GM18517 (cell line): ENCODE measurements at regions not wholly inside any gene's neighbourhood (a gene's known extent, or its start where the extent isn't known, plus 50 kb on each side); places are given as distances from the start of the nearest gene placed in this dataset.
"Not testable (repeated sequence)": the region's sequence is repeated elsewhere in the genome, so short reads cannot be mapped to it uniquely, and the experiment has no call there.

Source experiments
- ATAC-seq: cut with Tn5 transposase; IDR thresholded peaks from one replicate; pipeline ENCODE4 v1.9.1; 2021; ENCODE audit warnings: mild to moderate bottlenecking, moderate library complexity; ENCODE audit not compliant: unreplicated experiment

DNA sequence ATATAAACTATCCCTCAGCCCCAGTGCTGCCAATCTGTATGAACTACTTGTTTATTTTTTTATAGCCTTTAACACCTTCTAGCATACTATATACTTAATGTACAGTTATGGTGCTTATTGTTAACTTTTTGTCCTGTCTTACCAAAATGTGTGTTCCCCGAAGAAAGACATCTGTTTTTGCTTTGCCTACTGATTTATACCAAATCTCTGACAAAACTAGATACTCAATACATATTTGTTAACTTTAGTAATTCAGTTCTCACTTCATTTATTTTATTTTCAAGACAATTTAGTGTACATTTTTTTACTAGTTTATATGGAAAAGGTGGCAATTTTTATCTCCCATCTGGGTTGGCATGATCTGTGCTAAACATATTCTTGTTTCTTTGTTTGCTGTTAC lies 824.3 kb upstream of the ATXN8OS start:
- ATAC-seq = no peak

DNA sequence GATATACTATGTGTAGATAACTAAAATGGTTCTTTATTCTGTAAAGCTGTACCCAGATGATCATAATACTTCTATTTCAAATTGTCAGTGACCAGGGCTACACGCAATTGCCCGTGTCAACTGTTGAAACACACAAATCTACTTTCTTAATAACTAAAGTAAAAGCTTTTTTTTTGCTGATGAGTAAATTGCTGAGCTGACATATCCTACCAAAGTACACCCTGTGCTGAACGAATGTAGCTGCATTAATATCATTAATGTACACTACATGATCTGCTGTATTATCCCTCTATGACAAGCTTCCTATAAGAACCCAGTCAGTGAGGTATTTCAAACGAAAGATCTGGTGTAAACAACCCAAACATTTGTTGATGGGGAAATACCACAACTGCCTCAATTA lies 827.2 kb upstream of the ATXN8OS start:
- no peak for ATAC-seq

DNA sequence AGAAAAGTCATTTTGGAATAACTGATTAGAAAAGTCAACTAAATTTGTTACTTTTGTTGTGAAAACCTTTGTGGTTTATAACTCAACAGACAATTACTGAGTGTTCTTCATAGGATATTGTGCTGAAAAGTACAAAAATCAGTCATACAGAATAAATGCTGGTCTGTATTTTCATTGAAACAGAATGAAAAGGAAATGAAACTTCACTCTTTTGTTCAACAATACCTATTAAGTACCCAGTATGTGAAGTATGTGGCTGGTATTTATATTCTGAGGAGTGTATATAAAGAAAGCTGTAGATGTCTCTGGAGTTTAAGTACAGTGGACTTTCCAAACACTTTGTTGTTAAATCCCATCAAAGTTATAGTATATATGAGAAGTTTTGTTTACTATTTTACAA lies 828.4 kb upstream of the ATXN8OS start:
- ATAC-seq = no peak

DNA sequence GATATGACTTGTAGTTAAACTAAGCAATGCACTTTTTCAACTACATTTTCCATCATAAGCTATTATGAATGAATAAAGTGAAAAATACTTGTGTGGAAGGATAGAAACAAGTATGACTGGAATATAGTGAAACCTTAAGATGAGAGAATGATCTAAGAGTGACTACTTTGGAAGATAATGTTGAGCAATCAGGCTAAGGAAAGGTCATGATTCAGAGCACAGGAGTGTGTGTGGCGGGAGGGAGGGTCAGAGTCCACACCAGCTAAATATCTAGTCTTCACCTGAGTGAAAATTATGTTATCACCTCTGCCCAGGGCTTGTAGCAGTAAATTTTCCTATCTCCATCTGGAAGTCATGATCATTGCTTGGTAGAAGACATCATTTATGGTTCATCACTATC lies 833.4 kb upstream of the ATXN8OS start:
- ATAC-seq = no peak

DNA sequence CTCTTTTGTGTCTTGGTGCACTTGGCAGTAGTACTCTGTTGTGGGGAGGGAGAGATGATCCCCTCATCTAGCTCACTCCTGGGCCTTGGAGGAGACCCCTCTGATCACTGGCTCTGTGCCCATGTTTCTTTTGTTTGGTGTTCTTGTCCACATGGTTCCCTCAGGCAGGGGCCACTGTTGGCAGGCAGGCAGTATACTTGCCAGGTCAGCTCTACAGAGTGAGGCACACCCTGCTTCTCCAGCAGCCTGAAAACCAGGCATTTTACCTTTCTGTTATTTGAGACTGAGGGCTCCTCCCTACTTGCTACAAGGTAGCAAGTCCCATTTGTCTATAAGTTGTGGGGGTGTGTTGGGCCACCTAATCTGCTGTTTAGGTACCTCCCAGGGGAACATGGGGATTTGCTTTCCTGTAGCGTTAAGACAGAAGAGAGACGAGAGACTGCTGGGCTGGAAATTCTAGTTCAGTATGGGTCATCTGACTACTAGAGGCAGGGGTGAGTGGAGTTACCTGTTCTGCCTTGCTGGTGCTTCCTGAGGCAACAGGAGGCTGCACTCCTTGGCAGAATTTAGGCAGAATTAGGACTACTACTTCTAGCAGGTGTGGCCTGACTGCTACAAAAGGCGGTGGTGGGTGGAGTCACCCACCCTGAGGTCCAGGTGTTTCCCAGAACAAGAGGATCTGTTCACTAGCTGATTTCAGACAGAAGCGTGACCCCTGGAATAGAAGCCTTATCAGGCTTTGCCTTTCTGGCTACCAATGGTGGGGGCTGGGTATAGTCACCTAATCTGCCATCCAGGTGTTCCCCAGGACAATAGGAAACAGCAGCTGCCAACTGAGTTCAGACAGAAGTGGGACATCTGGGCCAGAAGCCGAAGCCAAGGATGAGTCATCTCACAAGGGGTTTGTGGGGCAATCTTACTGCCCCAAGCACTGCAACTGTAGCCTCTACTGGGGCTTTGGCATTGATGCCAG lies 843.0 kb upstream of the ATXN8OS start:
- no peak for ATAC-seq

GRCh38 chr13:69243366-69243765 lies 864.3 kb upstream of the ATXN8OS start:
- no peak for ATAC-seq

DNA sequence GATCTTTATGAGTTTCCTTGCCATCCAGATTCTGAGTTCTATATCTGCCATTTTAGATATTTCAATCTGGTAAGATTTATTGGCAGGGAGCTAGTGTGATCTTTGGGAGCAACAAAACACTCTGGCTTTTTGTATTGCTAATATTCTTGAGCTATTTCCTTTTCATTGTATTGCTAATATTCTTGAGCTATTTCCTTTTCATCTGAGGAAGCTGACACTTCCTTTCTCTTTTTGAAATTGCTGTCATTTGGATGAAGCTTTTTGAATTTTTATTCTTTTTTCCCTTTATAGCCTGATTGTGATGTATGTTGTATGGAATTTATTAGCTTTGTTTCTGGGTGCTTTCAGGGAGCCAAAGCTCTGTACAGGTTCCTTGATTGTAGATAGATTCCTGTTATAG lies 873.5 kb upstream of the ATXN8OS start:
- ATAC-seq = no peak

DNA sequence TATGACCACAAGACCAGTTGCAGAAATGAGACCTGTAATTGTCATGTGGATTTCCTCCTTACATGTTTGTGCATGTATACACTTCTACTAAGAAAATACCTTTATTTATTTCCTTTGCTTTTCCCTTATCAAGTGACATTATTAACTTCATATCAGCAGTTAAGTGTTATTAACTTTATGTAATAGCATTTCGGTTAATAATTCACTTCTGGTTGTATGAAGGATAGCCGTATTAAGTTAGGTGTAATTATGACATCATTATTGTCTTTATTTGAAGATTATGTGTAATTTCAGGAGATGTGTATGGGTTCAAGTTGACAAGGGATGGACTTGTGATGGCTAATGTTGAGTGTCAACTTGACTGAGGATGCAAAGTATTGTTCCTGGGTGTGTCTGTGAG lies 881.2 kb upstream of the ATXN8OS start:
- ATAC-seq = no peak

DNA sequence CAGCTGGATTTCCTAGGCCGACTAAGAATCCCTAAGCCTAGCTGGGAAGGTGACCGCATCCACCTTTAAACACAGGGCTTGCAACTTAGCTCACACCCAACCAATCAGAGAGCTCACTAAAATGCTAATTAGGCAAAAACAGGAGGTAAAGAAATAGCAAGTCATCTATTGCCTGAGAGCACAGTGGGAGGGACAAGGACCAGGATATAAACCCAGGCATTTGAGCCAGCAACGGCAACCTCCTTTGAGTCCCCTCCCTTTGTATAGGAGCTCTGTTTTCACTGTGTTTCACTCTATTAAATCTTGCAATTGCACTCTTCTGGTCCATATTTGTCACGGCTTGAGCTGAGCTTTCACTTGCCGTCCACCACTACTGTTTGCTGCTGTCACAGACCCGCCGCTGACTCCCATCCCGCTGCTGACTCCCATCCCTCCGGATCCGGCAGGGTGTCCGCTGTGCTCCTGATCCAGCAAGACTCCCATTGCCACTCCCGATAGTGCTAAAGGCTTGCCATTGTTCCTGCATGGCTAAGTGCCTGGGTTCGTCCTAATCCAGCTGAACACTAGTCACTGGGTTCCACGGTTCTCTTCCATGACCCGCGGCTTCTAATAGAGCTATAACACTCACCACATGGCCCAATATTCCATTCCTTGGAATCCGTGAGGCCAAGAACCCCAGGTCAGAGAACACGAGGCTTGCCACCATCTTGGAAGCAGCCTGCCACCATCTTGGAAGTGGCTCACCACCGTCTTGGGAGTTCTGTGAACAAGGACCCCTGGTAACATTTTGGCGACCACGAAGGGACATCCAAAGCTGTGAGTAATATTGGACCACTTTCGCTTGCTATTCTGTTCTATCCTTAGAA lies 885.8 kb upstream of the ATXN8OS start:
- not testable (repeated sequence) for ATAC-seq

DNA sequence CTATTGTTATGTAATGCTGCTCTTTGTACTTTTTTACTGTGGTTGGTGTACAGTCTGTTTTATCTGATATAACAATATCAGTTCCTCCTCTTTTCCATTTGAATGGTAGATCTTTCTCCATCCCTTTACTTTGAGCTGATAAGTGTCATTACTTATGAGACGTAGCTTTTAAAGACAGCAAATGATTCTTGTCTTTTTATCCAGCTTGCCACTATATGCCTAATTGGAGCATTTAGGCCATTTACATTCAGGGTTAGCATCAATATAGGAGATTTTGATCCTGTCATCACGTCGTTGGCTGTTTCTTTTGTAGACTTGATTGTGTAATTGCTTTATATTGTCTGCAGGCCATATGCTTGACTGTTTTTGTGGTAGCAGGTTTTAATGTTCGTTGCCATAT lies 894.2 kb upstream of the ATXN8OS start:
- no peak for ATAC-seq

GRCh38 chr13:69204620-69205019 lies 903.0 kb upstream of the ATXN8OS start:
- no peak for ATAC-seq

DNA sequence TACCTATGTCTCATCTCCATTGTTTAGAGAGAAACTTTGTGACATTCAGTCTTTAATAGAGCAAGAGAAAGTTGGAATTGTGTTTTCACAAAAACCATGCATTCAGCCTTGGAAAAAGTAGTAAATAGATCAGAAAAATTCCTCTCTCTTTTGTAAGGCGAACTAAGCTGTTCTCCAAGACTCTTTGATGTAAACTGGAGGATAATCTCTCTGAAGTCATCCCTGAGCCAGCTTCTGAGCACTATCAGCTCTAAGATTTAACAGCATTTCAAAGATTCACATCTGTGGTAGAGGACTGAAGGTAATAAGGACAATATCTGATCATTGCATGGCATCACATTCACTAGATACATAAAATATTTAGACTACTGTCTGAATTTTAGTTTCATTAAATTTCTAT lies 904.6 kb upstream of the ATXN8OS start:
- ATAC-seq = no peak

- ATAC-seq = no peak
These were observed 908.0 kb upstream of the ATXN8OS start for GRCh38 chr13:69199664-69200063.

DNA sequence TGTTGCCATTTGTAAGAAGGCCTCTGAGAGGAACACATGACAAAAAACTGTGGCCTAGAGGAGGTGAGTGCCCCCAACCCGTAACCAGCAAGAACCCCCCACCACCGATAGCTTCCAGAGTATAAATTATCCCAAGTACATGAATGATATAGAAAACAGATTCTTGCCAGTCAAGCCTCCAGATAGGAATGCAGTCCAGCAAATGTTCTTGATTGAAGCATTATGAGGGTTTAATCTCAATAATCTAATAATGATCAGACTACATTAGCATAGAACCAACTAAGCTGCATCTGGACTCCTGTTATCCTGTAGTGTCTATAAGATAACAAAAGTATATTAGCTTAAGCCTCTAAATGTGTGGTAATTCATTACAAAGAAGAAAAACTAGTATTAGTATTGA lies 908.9 kb upstream of the ATXN8OS start:
- no peak for ATAC-seq

GRCh38 chr13:69194130-69194529 lies 913.5 kb upstream of the ATXN8OS start:
- ATAC-seq = no peak

GRCh38 chr13:69180034-69180433 lies 927.6 kb upstream of the ATXN8OS start:
- no peak for ATAC-seq

DNA sequence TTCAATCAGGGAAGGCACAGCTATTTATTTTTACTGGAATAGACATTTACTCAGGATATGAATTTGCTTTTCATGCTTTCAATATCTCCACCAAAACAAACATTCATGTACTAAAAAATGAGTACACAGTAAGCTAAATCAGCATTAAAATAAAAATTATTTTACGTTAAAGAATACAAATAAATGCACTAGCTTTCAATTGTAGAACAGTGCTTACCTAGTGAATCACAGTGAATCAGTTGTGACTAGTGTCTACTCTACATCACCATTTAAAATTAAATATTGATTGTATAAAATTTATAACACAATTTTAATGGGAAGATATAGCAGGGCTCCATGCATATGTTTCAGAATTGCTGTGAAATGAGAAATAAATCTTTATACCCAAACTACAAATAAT lies 929.6 kb upstream of the ATXN8OS start:
- no peak for ATAC-seq

DNA sequence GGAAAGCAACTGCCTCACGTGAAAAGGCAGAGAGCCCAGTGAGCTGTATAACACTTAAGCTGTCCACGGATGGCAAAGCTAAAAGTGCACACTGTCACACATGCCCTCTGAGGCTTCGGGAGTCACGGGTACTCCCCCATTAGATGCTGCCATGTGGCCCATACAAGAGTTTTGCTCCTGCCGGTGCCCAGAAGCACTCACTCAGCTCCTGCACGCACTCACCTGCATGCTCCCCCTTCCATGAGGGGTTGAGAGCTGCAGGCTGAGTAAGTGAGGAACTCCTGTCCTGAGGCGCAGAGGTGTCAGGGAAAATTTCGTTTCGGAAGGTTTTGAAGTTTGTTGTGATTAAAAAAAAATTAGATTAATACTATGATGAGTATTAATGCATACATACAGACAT lies 939.2 kb upstream of the ATXN8OS start:
- no peak for ATAC-seq

DNA sequence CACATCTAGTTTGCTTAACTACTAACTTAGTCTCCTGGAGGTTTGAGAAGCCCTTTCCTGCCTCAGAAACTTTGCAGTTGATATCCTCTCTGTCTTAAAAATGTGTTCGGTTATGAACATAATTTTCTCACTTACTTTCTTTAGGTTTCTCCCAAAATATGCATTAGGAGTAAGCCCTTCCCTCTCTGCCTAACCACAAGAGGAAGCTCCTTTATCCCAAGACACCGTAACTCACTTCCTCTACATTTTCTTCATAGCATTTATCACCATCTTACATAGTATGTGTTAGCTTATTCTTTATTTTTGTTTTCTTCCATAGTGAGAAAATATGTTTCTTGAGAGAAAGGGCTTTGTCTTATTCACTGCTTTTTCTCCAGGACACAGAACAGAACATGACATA lies 952.5 kb upstream of the ATXN8OS start:
- ATAC-seq = no peak

DNA sequence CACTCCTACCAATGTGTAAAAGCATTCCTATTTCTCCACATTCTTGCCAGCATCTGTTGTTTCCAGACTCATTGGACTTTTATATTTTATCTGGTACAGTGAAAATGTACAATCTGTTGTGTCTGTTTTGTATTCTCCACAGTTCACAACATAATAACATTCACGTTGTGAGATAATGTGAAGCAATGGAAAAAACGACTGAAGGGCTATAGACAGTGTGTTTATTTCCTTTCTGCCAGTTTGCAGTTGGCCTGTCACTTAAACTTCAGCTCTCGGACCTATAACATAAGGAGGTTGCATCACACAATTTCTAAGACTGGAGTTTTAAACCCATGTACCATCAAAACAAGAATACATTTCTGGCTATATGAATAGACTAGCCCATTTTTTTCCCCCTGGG lies 965.5 kb upstream of the ATXN8OS start:
- ATAC-seq = no peak

DNA sequence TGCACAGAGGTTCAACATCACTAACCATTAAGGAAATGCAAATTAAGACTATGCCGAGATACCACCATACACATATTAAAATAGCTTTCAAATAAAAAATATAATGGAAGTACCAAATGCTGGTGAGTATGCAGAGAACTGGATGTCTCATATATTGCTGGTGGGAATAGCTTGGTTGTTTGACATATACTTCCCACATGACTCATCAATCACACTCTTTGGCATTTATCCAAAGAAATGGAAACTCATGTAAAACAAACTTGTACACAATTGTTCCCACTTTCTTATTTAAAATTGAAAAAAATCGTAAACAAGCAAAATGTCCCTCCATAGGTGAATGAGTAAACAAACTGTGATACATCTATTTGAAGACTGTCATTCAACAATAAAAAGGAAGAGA lies 982.6 kb upstream of the ATXN8OS start:
- ATAC-seq = no peak
